K562 (cell line): ENCODE measurements at regions not wholly inside any gene's neighbourhood (a gene's known extent, or its start where the extent isn't known, plus 50 kb on each side); places are given as distances from the start of the nearest gene placed in this dataset.

ENCODE experiments used
- ADNP ChIP-seq: fragments of 200-800 bp; sonication (Bioruptor generic); IDR thresholded peaks from 2 replicates; pipeline ENCODE4 v1.6.1; 2016; ENCODE audit warnings: missing genetic modification characterization, missing compliant biosample characterization
- ARID1B ChIP-seq: fragments of 450-650 bp; IDR thresholded peaks from 2 replicates; pipeline ENCODE4 v1.6.1; 2016; ENCODE audit warnings: antibody characterized with exemption, mild to moderate bottlenecking, inconsistent platforms
- BACH1 ChIP-seq: fragments of 200-800 bp; sonication (Bioruptor generic); IDR thresholded peaks from 2 replicates; pipeline ENCODE4 v1.6.1; 2016; ENCODE audit warnings: missing genetic modification characterization, missing compliant biosample characterization
- BCOR ChIP-seq: fragments of 450-650 bp; IDR thresholded peaks from 2 replicates; pipeline ENCODE4 v1.6.1; 2016
- BRF2 ChIP-seq: IDR thresholded peaks from 3 replicates; pipeline ENCODE4 v1.6.1; 2011; ENCODE audit warnings: borderline replicate concordance, mild to moderate bottlenecking; ENCODE audit not compliant: insufficient read length, insufficient read depth
- CXXC5 ChIP-seq: fragments of 250-450 bp; sonication (Bioruptor Pico); IDR thresholded peaks from 2 replicates; pipeline ENCODE4 v1.8.0; 2022; ENCODE audit warnings: inconsistent platforms, mild to moderate bottlenecking, moderate library complexity
- DPF2 ChIP-seq: fragments of 450-650 bp; IDR thresholded peaks from 2 replicates; pipeline ENCODE4 v1.6.1; 2016
- EP300 ChIP-seq: IDR thresholded peaks from 2 replicates; pipeline ENCODE4 v1.6.1; 2012; ENCODE audit warnings: low read length, improper control_type of control experiment
- ETV5 ChIP-seq: sonication (generic); formaldehyde crosslinking; IDR thresholded peaks from 2 replicates; pipeline ENCODE4 v1.4.0; 2020; ENCODE audit warnings: low read depth, mild to moderate bottlenecking, missing genetic modification reagents
- FOXJ2 ChIP-seq: fragments of 200-800 bp; sonication (Bioruptor generic); IDR thresholded peaks from 2 replicates; pipeline ENCODE4 v1.6.1; 2016; ENCODE audit warnings: missing genetic modification characterization, missing compliant biosample characterization
- HNRNPL ChIP-seq: fragments of 200-400 bp; formaldehyde crosslinking; IDR thresholded peaks from 2 replicates; pipeline ENCODE4 v1.6.1; 2017; ENCODE audit warnings: low read depth, mild to moderate bottlenecking, low read length
- JUND ChIP-seq, 2 experiments: IDR thresholded peaks; 2 replicates in 1 of 2; 3 replicates in 1 of 2; pipeline ENCODE4 v1.6.1; 2011; ENCODE audit warnings: borderline replicate concordance in 2 of 2, low read depth in 2 of 2, low read length in 2 of 2, improper control_type of control experiment in 1 of 2, missing biosample characterization in 1 of 2, missing genetic modification characterization in 1 of 2, missing genetic modification reagents in 1 of 2
- KDM1A ChIP-seq, 2 experiments: fragments of 450-650 bp; IDR thresholded peaks; 2 replicates each; pipeline ENCODE4 v1.6.1; 2016; ENCODE audit warnings: mild to moderate bottlenecking in 2 of 2
- MAFG ChIP-seq: fragments of 450-650 bp; conservative IDR thresholded peaks from 2 replicates; pipeline ENCODE4 v1.6.1; 2016; ENCODE audit warnings: missing genetic modification characterization, missing compliant biosample characterization
- MED1 ChIP-seq: sonication (generic); formaldehyde crosslinking; IDR thresholded peaks from 2 replicates; pipeline ENCODE4 v1.8.1; 2023; ENCODE audit warnings: missing genetic modification reagents, borderline replicate concordance
- NCOR1 ChIP-seq: fragments of 450-650 bp; IDR thresholded peaks from 2 replicates; pipeline ENCODE4 v1.6.1; 2016; ENCODE audit warnings: mild to moderate bottlenecking, moderate library complexity
- PATZ1 ChIP-seq: fragments of 250-450 bp; sonication (Bioruptor Pico); IDR thresholded peaks from 2 replicates; pipeline ENCODE4 v1.5.0; 2020; ENCODE audit warnings: mild to moderate bottlenecking, borderline replicate concordance
- POLR2AphosphoS5 ChIP-seq: IDR thresholded peaks from 2 replicates; pipeline ENCODE4 v1.6.1; 2011; ENCODE audit warnings: mild to moderate bottlenecking, low read depth, low read length, moderate library complexity; ENCODE audit not compliant: control insufficient read depth, insufficient read depth
- PYGO2 ChIP-seq: fragments of 450-650 bp; IDR thresholded peaks from 2 replicates; pipeline ENCODE4 v1.6.1; 2016; ENCODE audit warnings: mild to moderate bottlenecking, missing genetic modification characterization, moderate library complexity, missing compliant biosample characterization
- RBM34 ChIP-seq: fragments of 200-400 bp; formaldehyde crosslinking; IDR thresholded peaks from 2 replicates; pipeline ENCODE4 v1.6.1; 2018; ENCODE audit warnings: low read length, borderline replicate concordance; ENCODE audit not compliant: insufficient read depth
- RFX5 ChIP-seq: IDR thresholded peaks from 2 replicates; pipeline ENCODE4 v1.6.1; 2011; ENCODE audit warnings: low read depth, mild to moderate bottlenecking, improper control_type of control experiment, low read length
- SAFB ChIP-seq: fragments of 200-400 bp; formaldehyde crosslinking; IDR thresholded peaks from 2 replicates; pipeline ENCODE4 v1.6.1; 2017; ENCODE audit warnings: low read depth, low read length, borderline replicate concordance
- SNRNP70 ChIP-seq: fragments of 200-400 bp; formaldehyde crosslinking; optimal IDR thresholded peaks from 2 replicates; pipeline ENCODE3; 2017; ENCODE audit warnings: low read depth, low read length
- SOX6 ChIP-seq: fragments of 450-650 bp; IDR thresholded peaks from 2 replicates; pipeline ENCODE4 v1.6.1; 2014; ENCODE audit warnings: mild to moderate bottlenecking
- SUPT5H ChIP-seq: fragments of 450-650 bp; IDR thresholded peaks from 2 replicates; pipeline ENCODE4 v1.6.1; 2016
- TCFL5 ChIP-seq: fragments of 250-450 bp; sonication (Bioruptor Pico); conservative IDR thresholded peaks from 2 replicates; pipeline ENCODE4 v1.6.1; 2021; ENCODE audit warnings: mild to moderate bottlenecking, moderate library complexity, matching md5 sums
- ZEB2 ChIP-seq: fragments of 450-650 bp; IDR thresholded peaks from 2 replicates; pipeline ENCODE4 v1.6.1; 2016
- ZNF165 ChIP-seq: fragments of 250-450 bp; sonication (Bioruptor Pico); IDR thresholded peaks from 2 replicates; pipeline ENCODE4 v1.4.0; 2020; ENCODE audit warnings: borderline replicate concordance
- ZNF449 ChIP-seq: fragments of 250-450 bp; sonication (Bioruptor Pico); IDR thresholded peaks from 2 replicates; pipeline ENCODE4 v1.8.0; 2022; ENCODE audit warnings: moderate library complexity, mild to moderate bottlenecking, inconsistent platforms

- no peak for TF ChIP-seq PATZ1 (CRISPR knock-in tag)
- TF ChIP-seq JUND (IDR thresholded peaks at IDR 0.05; ENCODE audit: borderline replicate concordance, low read depth, low read length), result peak; percentile 13; the same call in 1 of the 2 replicates
- no peak for TF ChIP-seq JUND (tag; IDR thresholded peaks at IDR 0.05; ENCODE audit: borderline replicate concordance, low read depth, low read length)
- peak; percentile 73 for TF ChIP-seq ARID1B
- TF ChIP-seq RFX5, result no peak
- no peak for TF ChIP-seq SNRNP70
- no peak for TF ChIP-seq BRF2
- TF ChIP-seq PYGO2 (tag), result no peak
- peak; percentile 35; the same call in 1 of the 2 replicates for TF ChIP-seq ADNP (tag)
- TF ChIP-seq ZNF165 (CRISPR knock-in tag), result no peak
- TF ChIP-seq BACH1 (tag), result no peak
- no peak for TF ChIP-seq CXXC5 (CRISPR knock-in tag)
- TF ChIP-seq MED1 (CRISPR knock-in tag), result no peak
- TF ChIP-seq TCFL5 (CRISPR knock-in tag), result no peak
- TF ChIP-seq ZEB2, result 0 out of 2 replicates have a peak, but pooled peaks have one; percentile 32
- peak; percentile 42; the same call in 1 of the 2 replicates for TF ChIP-seq NCOR1
- no peak for TF ChIP-seq ETV5
- no peak for TF ChIP-seq BCOR
- TF ChIP-seq POLR2AphosphoS5, result no peak
- no peak for TF ChIP-seq HNRNPL
- TF ChIP-seq DPF2, result peak; percentile 64
- no peak for TF ChIP-seq SUPT5H
- TF ChIP-seq ZNF449, result no peak
- TF ChIP-seq FOXJ2, result no peak
- 0 out of 2 replicates have a peak, but pooled peaks have one; percentile 32 for TF ChIP-seq EP300
- no peak for TF ChIP-seq MAFG (tag)
- TF ChIP-seq RBM34, result no peak
- TF ChIP-seq SOX6, result peak; percentile 49; the same call in 1 of the 2 replicates
- peak in 1 of 2 experiments; percentile 38; a peak in 1 of 4 replicates for TF ChIP-seq KDM1A (IDR thresholded peaks at IDR 0.05)
- TF ChIP-seq SAFB, result no peak
These were observed 54.6 kb upstream of the ELL2 start (continued) for GRCh38 chr5:96016216-96016615.
